Stimulated activated CD8-positive, alpha-beta memory T cell treated with anti-CD3 and anti-CD28 coated beads, Interleukin-12 subunit alpha, Interleukin-12 subunit beta, amount 100 ng/mL, for 24 hours (primary cell): ENCODE measurements at regions not wholly inside any gene's neighbourhood (a gene's known extent, or its start where the extent isn't known, plus 50 kb on each side); places are given as distances from the start of the nearest gene placed in this dataset.
"Not testable (repeated sequence)": the region's sequence is repeated elsewhere in the genome, so short reads cannot be mapped to it uniquely, and the experiment has no call there.

ENCODE experiments used
- DNase-seq: peaks from one replicate; pipeline ENCODE4 v3.0.0-alpha.2; 2020; ENCODE audit errors: extremely low read depth

DNA sequence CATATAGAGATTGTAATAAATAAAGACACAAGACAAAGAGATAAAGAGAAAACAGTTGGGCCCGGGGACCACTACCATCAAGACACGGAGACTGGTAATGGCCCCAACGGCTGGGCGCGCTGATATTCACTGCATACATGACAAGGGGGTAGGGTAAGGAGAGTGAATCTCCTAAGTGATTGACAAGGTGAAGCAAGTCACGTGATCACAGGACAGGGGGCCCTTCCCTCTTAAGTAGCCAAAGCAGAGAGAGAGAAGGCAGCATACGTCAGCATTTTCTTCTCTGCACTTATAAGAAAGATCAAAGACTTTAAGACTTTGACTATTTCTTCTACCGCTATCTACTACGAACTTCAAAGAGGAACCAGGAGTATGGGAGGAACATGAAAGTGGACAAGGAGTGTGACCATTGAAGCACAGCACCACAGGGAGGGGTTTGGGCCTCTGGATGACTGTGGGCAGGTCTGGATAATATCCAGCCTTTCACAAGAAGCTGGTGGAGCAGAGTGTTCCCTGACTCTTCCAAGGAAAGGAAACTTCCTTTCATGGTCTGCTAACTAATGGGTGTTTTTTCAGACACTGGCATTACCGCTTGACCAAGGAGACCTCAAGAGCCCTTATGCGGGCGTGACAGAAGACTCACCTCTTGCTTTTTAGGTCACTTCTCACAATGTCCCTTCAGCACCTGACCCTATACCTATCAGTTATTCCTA, 75.6 kb downstream of the MRPL39 start:
- DNase-seq, result not testable (repeated sequence)

GRCh38 chr21:25528515-25528914, 78.8 kb downstream of the MRPL39 start:
- DNase-seq, result no peak

- no peak for DNase-seq
These were observed 88.8 kb downstream of the MRPL39 start for GRCh38 chr21:25518491-25518911.

DNA sequence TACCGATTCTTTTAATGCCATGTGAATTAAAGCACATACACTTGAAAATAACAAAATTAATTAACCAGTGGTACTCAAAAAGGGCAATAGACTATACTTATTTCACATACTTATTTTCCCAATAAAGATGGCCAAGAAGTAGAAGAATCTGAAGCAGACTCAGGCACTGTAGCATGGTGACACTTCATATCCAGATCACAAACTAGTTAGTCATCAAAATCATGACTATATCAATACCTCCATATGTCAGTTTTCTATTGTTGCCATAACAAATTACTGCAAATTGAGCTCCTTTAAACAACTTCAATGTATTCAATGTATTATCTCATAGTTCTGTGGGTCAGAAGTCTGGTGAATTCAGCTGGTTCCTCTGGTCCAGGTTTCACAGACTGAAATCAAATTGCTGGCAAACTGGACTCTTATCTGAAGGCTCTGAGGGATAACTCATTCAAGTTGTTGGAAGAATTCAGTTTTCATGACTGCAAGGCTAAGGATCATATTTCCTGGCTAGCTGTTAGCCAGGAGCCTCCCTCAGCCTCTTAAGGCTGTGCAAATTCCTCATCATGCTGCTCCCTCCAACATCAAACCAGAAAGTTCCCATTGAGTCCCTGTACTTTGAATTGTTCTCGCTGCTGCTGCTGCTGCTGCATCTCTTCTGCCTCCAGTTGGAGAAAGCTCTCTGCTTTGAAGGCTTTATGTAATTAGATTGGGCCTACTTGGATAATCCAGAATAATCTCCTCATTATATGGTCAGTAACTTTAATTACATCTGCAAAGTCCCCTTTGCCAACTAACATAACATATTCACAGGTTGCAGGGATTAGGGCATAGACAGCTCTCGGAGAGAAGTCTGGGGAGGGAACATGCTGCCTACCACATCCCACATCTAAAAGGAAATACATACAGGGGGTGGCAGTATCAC, 91.5 kb downstream of the MRPL39 start:
- no peak for DNase-seq

DNA sequence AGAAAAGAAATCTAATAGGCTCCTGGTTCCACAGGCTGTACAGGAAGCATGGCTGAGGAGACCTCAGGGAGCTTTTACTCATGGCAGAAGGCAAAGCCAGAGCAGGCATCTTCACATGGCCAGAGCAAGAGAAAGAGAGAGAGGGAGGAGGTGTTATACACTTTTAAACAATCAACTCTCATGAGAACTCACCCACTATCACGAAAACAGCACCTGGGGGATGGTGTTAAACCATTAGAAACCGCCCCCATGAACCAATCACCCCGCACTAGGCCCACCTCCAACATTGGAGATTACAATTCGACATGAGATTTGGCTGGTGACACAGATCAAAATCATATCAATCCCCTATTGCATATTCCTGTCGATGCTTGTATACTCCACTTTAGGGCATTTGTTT, 93.5 kb downstream of the MRPL39 start:
- DNase-seq, result peak; percentile 11

- no peak for DNase-seq
These were observed 94.9 kb downstream of the MRPL39 start for GRCh38 chr21:25512095-25513081.

- DNase-seq, result no peak
These were observed 97.4 kb downstream of the MRPL39 start for GRCh38 chr21:25509862-25510261.

- DNase-seq, result no peak
These were observed 98.9 kb downstream of the MRPL39 start for GRCh38 chr21:25508364-25508763.

DNA sequence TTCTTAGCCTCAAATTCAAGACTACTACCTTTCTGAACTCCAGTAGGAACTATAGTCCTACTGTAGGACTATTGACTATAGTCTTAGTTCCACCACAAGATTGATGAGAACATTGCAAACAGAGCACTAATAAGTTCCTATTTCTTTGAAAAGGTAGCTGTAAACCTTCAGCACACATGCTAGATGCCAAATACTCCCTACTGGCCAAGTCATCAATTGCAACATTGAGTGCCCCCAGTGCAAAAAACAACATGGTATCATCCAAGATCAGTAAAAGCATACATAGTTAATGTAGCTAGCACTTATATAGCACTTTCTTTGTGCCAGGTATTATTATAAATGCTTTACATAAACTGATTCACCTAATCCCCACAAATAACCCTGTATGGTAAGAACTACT, 99.8 kb downstream of the MRPL39 start:
- DNase-seq, result no peak

DNA sequence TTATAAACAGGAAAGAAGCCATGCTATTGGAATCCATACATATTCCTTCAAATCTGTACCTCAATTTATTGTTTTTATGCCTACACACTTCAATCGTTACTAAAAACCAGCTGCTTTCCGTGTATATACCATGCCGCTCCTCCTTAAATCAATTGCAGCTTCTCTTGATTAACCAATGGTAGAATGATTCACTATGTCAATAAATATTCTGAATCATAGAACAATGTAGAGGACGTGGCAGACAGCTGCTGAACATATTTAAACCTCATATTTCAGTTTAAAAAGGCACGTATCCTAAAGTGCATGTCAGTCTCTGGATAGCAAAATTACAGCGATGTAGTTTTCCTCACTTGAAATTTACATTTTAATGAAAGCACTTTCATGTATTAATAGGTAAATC, 100.4 kb downstream of the MRPL39 start:
- no peak for DNase-seq

DNA sequence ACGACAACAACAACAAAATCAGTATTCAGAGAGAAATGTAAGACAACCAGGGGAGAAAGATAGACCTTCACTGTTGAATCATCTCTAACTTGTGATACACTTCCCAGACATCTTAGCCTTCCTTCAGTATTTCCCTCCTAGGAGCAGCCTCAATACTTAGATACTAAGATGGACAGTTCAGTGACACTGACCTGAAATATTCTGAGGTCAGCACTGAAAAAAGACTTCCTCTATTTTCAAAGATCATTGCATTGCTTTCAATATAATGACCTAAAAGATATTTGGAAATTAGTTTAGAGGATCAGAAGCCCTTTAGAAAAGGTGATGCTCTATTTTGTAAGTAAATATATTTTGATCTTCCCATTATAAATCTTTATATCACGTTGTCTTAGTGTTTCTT, 101.0 kb downstream of the MRPL39 start:
- no peak for DNase-seq

- DNase-seq, result no peak
These were observed 103.3 kb downstream of the MRPL39 start for GRCh38 chr21:25503981-25504380.

GRCh38 chr21:25501996-25502665, 105.2 kb downstream of the MRPL39 start:
- DNase-seq, result peak; percentile 34

DNA sequence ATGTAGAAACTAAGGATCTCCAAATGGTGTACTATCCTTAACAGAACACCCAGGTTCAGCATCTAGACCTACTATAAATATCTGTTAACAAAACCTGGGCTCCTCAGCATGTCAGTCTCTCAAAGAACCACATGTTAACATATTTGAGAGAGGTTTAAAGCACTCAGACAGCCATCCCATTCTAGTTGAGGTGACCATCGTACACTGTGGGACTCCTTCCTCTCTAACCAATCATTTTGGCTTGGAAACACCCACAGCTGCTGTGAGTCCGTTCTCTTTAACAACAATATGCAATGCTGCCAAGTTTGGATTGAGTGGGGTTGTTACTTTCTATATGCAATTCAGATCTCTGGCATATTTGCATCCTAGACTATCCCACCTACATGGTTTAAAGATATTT, 105.8 kb downstream of the MRPL39 start:
- no peak for DNase-seq

DNA sequence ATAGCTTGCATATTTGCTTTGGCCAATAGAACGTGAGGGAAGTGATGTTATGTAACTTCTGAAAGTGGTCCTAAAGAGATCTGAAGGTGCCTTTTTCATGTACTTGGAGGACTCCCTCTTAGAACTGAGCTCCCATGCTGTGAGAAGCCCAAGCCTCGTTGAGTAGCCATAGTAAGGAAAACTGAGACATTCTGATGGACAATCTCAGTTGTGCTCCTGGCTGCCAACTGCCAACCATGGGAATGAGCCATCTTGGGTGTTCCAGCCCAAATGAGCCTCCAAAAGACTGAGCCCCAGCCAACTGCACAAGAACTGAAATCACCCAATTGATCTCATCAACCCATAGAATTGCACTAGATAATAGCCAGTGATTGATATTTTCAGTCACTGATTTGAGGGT, 106.7 kb downstream of the MRPL39 start:
- no peak for DNase-seq

GRCh38 chr21:25496825-25497482, 110.3 kb downstream of the MRPL39 start:
- no peak for DNase-seq

GRCh38 chr21:25494804-25495203, 112.5 kb downstream of the MRPL39 start:
- DNase-seq, result no peak

DNA sequence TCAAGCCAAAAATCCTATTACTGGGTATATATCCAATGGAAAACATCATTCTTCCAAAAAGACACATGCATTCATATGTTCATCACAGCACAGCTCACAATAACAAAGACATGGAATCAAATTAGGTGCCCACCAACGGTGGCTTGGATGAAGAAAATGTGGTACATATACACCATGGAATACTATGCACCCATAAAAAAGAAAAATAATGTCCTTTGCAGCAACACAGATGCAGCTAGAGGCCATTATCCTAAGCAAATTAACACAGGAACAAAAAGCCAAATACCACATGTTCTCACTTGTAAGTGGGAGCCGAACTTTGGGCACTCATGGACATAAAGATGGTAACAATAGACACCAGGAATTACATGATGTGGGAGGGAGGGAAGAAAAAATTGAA, 113.6 kb downstream of the MRPL39 start:
- DNase-seq, result no peak

DNA sequence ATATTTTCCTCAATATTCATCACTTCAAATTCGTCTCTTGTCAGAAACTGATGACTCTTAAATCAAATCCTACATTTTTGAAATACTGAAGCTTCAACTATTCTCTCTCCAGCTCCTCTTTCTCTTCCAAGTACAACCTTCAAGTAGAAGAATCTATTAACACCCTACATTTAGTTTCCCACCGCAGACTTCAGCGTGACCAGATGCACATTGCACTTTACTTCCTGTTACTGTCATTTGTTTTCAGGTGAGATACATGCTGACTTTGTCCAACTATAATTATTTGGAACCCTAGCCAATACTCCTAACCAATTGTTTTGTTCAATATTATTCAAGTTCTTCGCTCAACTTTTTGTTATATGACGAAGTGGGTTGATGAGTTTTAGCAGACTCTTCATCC, 116.0 kb downstream of the MRPL39 start:
- DNase-seq, result no peak

GRCh38 chr21:25490742-25491141, 116.5 kb downstream of the MRPL39 start:
- DNase-seq, result no peak

DNA sequence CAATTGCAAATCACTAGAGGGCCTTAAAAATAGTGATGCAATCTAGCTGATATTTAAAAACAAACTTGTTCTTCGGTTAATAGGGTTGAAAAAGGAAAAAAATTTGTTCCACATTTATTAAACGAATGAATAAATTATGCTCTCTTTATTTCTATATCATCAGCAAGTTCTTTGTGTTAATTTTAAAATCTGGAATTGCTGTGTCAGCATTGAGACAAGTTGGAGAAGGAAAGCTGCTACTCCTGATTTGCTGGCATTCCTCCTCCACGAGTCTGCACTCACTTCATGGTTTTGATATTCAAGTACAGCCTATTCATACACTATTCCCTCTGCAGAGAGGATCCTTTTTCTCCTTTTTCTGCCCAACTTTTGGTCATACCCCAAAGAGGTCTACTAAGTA, 117.6 kb downstream of the MRPL39 start:
- DNase-seq, result no peak
